ENCODE measurements at regions not wholly inside any gene's neighbourhood (a gene's known extent, or its start where the extent isn't known, plus 50 kb on each side); places are given as distances from the start of the nearest gene placed in this dataset.

GRCh38 chr6:102390541-102390940 is 997.0 kb downstream of the GRIK2 start:
- TF ChIP-seq CTCF (IDR thresholded peaks at IDR 0.05) = no peak
- TF ChIP-seq POLR2A (IDR thresholded peaks at IDR 0.05) = no peak
- no peak for TF ChIP-seq EP300 (IDR thresholded peaks at IDR 0.05)

Data from tibial nerve (tissue), 4 donors.